ENCODE measurements at regions not wholly inside any gene's neighbourhood (a gene's known extent, or its start where the extent isn't known, plus 50 kb on each side); places are given as distances from the start of the nearest gene placed in this dataset.

DNA sequence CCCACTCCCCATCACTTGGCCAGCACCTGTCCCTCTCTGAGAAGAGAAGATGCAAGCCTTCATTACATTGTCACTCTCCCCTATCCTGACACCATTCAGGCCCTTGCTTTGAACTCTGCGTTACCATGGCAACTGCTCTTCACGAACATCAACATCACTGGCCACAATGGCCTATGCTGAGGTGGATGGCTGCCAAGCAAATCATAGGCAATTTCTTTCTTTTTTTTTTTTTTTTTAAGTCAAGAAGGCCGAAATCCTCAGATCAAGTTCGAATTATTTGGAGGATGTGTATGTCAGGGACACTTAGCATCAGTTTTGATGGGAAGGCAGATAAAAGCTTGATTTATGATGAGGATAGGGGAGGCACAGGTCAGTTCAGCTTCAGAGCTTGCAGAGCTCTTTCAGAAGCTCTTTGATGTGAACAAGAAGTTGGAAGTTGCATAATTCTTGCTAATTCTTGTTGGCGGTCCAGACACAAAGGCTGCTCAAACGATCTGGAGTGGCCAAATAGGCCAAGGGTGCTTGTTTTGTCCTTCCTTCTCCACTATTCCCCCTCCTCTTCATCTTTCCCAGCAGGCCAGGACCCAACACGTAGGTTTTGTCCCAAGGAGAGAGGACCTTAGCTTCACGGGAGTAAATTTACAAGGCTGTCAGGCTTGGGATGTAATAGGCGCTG is 179.9 kb upstream of the NPVF start:
- TF ChIP-seq EZH2 (IDR thresholded peaks at IDR 0.05; ENCODE audit: borderline replicate concordance, insufficient read depth, low read depth, low read length, poor library complexity, severe bottlenecking), result no peak
- TF ChIP-seq, protein P1, sequence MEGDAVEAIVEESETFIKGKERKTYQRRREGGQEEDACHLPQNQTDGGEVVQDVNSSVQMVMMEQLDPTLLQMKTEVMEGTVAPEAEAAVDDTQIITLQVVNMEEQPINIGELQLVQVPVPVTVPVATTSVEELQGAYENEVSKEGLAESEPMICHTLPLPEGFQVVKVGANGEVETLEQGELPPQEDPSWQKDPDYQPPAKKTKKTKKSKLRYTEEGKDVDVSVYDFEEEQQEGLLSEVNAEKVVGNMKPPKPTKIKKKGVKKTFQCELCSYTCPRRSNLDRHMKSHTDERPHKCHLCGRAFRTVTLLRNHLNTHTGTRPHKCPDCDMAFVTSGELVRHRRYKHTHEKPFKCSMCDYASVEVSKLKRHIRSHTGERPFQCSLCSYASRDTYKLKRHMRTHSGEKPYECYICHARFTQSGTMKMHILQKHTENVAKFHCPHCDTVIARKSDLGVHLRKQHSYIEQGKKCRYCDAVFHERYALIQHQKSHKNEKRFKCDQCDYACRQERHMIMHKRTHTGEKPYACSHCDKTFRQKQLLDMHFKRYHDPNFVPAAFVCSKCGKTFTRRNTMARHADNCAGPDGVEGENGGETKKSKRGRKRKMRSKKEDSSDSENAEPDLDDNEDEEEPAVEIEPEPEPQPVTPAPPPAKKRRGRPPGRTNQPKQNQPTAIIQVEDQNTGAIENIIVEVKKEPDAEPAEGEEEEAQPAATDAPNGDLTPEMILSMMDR (IDR thresholded peaks at IDR 0.05), result no peak
